ENCODE measurements at regions not wholly inside any gene's neighbourhood (a gene's known extent, or its start where the extent isn't known, plus 50 kb on each side); places are given as distances from the start of the nearest gene placed in this dataset.

DNA sequence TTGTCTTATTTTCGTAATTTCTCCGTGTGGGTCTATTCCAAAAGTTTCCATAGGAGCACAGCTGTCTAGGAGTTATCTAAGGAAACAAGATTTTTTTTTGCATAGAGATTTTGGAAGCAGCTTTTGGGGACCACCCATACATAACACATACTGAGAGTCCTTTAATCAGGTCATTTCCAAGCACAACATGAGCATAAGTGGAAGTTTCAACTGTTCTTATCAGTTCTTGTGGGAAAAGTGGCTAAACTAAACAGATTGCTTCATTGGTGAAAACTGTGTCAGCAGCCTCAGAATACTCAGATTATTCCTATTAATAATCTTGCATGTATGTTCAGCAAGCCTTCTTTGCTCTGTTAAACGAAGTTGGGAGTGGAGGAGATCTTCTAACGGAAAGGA, 153.6 kb upstream of the TYRP1 start:
- DNase-seq (ENCODE audit: low read depth): no peak

GRCh38 chr9:12544700-12545099, 148.5 kb upstream of the TYRP1 start:
- no peak for DNase-seq (ENCODE audit: low read depth)

DNA sequence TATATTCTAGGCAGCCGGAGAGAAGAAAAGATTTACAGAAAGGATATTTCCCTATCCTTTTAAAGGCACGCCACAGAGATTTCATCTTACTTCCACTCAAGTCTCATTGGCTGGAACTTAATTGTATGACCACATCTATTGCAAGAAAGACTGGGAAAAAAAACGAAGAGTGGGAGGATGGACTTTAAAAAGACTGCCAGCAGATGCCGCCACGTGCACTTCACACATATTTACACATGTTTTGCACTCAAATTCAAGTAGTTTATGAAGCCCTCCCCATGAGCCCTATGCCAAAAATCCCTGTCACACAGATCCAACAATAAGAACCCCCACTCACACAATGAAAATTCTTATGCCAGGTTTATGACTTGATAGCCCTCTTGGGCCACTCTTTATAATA, 138.5 kb upstream of the TYRP1 start:
- DNase-seq (ENCODE audit: low read depth): no peak

- no peak for DNase-seq (ENCODE audit: low read depth)
Observed at GRCh38 chr9:12566404-12567090, 126.6 kb upstream of the TYRP1 start.

GRCh38 chr9:12584656-12585522, 108.3 kb upstream of the TYRP1 start:
- DNase-seq (ENCODE audit: low read depth): no peak

- no peak for DNase-seq (ENCODE audit: low read depth)
Observed at GRCh38 chr9:12595400-12595799, 97.8 kb upstream of the TYRP1 start.

DNA sequence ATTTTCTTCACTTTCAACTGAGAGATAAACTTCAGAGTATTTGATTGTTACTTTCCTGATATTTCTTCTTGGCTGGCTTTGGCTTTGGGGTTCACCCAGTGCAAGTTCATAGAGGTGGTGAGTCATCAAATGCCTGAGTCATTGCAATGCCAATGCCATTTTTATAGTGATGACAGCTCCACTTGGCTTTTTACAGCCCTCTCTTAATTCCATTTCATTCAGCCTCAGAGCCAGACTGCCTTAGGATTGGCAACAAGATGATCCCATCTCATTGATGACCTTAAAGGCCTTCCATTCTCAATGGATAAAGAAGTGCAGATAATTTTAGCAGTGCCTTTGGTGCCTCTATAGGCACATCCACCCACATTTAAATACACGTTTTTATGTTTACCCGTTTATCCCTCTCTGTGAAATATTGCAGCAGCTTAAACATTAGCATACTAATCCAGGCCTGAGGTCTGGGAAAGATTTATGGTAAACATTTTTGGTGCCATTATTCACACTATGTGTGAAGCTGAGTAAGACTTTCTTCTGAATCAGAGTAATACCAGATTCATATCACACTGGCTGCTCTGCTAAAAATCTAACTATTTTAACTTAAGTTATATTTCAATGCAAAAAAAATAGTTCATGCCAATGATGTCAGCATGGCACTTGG, 88.9 kb upstream of the TYRP1 start:
- DNase-seq (ENCODE audit: low read depth): peak; percentile 11

DNA sequence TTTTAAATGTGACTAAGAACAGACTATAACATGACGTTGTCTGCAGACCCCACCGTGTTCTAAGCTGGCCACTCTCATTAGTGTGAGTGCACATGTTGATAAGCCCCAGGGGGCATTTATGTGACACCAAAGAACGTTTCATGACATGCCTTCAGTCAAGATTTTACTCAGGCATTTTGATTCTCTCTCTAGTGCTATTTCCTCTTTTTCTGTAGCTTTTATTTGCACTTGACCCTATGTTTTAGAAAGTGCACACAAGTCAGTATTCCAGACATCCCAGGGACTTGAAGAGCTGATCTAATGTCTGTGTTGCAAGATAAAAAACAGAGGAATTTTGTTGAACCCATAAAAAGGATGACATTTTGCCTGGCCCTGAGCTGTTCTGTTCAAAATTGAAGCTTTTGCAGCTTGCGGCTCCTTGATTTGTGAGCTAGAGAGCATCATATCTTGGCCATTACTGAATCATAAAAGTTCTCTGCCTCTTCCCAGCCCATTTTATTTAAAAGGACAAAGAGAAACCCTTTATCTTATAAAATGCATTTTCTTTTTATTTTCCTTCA, 80.9 kb upstream of the TYRP1 start:
- no peak for DNase-seq (ENCODE audit: low read depth)

GRCh38 chr9:12613071-12613470, 80.1 kb upstream of the TYRP1 start:
- DNase-seq (ENCODE audit: low read depth): no peak

GRCh38 chr9:12614488-12614887, 78.7 kb upstream of the TYRP1 start:
- no peak for DNase-seq (ENCODE audit: low read depth)

- no peak for DNase-seq (ENCODE audit: low read depth)
Observed at GRCh38 chr9:12618956-12619355, 74.2 kb upstream of the TYRP1 start.

- no peak for DNase-seq (ENCODE audit: low read depth)
Observed at GRCh38 chr9:12625844-12626243, 67.3 kb upstream of the TYRP1 start.

GRCh38 chr9:12627096-12627495, 66.1 kb upstream of the TYRP1 start:
- DNase-seq (ENCODE audit: low read depth): no peak

DNA sequence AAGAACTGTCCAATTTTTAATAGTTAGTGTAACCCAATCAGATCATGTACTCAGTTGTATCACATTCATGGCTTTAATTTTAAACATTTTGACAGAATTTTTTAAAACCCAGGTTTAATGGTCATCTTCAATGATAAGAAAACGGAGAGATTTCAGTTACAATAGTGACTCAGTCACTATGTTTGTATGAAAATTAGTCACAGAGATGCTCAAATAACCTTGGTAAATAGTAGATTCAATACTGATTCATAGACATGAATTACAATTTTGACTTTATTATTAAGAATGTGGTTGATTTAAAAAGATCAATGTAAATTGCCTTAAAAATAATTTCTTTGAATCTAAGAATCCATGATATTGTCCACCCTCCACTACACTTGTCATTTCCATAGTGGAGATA, 64.6 kb upstream of the TYRP1 start:
- no peak for DNase-seq (ENCODE audit: low read depth)

- DNase-seq (ENCODE audit: low read depth): no peak
Observed at GRCh38 chr9:12629067-12629466, 64.1 kb upstream of the TYRP1 start.

GRCh38 chr9:12631866-12632265, 61.3 kb upstream of the TYRP1 start:
- no peak for DNase-seq (ENCODE audit: low read depth)

- no peak for DNase-seq (ENCODE audit: low read depth)
Observed at GRCh38 chr9:12633016-12633765, 60.0 kb upstream of the TYRP1 start.

DNA sequence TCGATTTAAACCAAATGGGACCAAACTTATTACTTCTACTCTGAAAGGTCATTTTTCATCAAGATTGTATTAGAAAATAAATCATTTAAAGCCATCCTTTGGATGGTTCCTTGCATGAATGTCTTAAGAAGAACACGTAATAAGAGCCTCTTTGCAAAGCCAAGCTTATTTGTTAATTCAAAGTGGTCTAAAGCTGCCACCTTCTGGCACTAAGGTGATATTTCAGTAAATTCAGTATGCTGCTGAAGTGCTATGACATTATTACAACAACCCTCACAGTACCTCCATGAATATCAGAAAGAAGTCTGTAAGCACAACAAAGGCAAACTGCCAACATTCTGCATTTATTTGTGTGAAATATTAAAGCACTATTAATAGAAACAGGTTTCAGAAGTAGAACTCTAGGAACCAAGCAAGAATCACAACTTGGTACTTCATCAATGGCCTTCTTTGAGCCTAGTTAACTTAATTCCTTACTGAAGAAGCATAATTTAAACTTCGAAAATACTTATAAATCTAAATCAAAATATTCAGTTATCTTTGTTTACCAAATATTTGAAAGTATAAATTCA, 53.1 kb upstream of the TYRP1 start:
- DNase-seq (ENCODE audit: low read depth): peak; percentile 16

DNA sequence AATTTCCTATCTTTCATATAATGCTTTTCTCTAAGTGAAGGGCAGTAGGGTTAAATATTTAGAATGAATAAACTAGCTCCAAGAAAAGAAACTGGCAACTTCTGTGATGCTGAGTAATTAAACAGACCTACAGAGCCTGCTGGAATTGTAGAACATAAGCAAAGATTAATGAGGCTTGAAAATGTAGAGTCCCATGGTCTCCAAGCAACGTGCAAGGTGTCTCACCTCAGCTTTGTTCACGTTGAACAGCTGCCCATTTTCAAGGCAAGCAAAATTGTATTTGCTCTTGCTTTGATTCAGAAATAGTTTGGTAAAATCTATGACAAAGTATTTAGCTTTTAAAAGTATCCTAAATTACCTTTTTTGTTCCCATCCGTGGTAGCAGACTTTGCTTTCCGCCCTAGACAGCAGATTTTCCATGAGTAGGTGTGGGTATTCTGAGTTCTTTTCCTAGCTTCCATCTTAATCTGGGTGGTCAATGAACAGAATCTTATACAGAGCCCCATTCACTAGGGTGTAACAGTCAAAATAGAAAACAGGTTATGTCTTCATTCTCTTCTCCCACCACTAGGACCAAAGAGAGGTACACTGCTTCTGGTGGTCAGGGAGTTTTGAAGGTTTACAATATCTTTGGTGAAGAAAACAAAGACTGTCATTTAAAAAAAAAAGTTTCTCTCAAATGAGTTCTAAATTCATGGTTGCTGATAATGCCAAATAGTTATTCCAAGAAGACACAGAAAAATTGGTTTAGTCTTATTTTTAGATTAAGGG, 52.1 kb upstream of the TYRP1 start:
- no peak for DNase-seq (ENCODE audit: low read depth)
